Spleen (tissue), 11 donors: ENCODE measurements at regions not wholly inside any gene's neighbourhood (a gene's known extent, or its start where the extent isn't known, plus 50 kb on each side); places are given as distances from the start of the nearest gene placed in this dataset.

Experiments used
- DNase-seq: peaks from one replicate; pipeline ENCODE4 v3.0.0-alpha.2; 2020
- H3K27ac ChIP-seq, 8 donors: fragments of 200-600 bp; sonication (generic) in 7 of 8; 1 replicate in 4 of 8; 2 replicates in 4 of 8; pipeline versions ENCODE4 v1.5.0 to v1.8.0; 2016 to 2021; ENCODE audit warnings: inconsistent platforms in 4 of 8, mild to moderate bottlenecking in 4 of 8, moderate library complexity in 1 of 8
- H3K27me3 ChIP-seq, 7 donors: fragments of 200-600 bp; sonication (generic) in 6 of 7; replicated peaks in 1 of 7; 1 replicate in 4 of 7; 2 replicates in 3 of 7; pipeline versions ENCODE4 v1.5.0 to v1.8.0; 2016 to 2021; ENCODE audit warnings: inconsistent platforms in 3 of 7, mild to moderate bottlenecking in 1 of 7
- H3K36me3 ChIP-seq, 6 donors: fragments of 200-600 bp; sonication (generic) in 5 of 6; 1 replicate in 4 of 6; 2 replicates in 2 of 6; pipeline versions ENCODE4 v1.5.0 to v1.8.0; 2016 to 2021; ENCODE audit warnings: inconsistent platforms in 2 of 6
- H3K4me1 ChIP-seq, 6 donors: fragments of 200-600 bp; sonication (generic) in 5 of 6; 1 replicate in 3 of 6; 2 replicates in 3 of 6; pipeline versions ENCODE4 v1.5.0 to v1.8.0; 2016 to 2021; ENCODE audit warnings: inconsistent platforms in 3 of 6
- H3K4me3 ChIP-seq, 8 donors: fragments of 200-600 bp; sonication (generic) in 7 of 8; 1 replicate in 4 of 8; 2 replicates in 4 of 8; pipeline versions ENCODE4 v1.5.0 to v1.8.0; 2016 to 2021; ENCODE audit warnings: inconsistent platforms in 4 of 8, mild to moderate bottlenecking in 4 of 8, moderate library complexity in 2 of 8
- H3K9me3 ChIP-seq, 8 donors: fragments of 200-600 bp; sonication (generic) in 7 of 8; 1 replicate in 4 of 8; 2 replicates in 4 of 8; pipeline versions ENCODE4 v1.5.0 to v1.8.0; 2016 to 2021; ENCODE audit warnings: inconsistent platforms in 4 of 8
- CTCF ChIP-seq, 11 experiments: fragments of 200-600 bp in 7 of 11; fragments of 450-650 bp in 4 of 11; sonication (generic) in 4 of 11; IDR thresholded peaks in 8 of 11; conservative IDR thresholded peaks in 3 of 11; 1 replicate in 7 of 11; 2 replicates in 4 of 11; pipeline versions ENCODE4 v1.4.0 to v1.8.0; 2016 to 2021; ENCODE audit warnings: antibody characterized with exemption in 11 of 11, inconsistent platforms in 4 of 11, mild to moderate bottlenecking in 1 of 11
- POLR2A ChIP-seq, 3 donors: fragments of 450-650 bp; IDR thresholded peaks; one replicate each; pipeline ENCODE4 v1.5.1; 2017; ENCODE audit warnings: antibody characterized with exemption in 3 of 3, mild to moderate bottlenecking in 1 of 3
- POLR2AphosphoS5 ChIP-seq, 3 donors: sonication (generic); formaldehyde crosslinking; IDR thresholded peaks; one replicate each; pipeline ENCODE4 v1.5.1; 2017; ENCODE audit warnings: antibody characterized with exemption in 3 of 3
- WGBS, 5 donors: extraction: QIAGEN DNeasy Blood & Tissue Kit in 3 of 5; methylation state at CpG; one replicate each; pipeline versions ENCODE4 v1.1.5 to v1.1.7; 2013 to 2018; 5-methylcytosine and 5-hydroxymethylcytosine counted together
- intact Hi-C: fragments of 100-400 bp; cut with DNase I; formaldehyde crosslinking; loops from one replicate; pipeline ENCODE4 v1.15.0; 2023; ENCODE audit warnings: low total_unique reads
- donor health status: healthy with polysubstance abuse.
- donor health status: DM: no; HTN: no; CAD: no; lungs with moderate emphysema.
- donor health status: DM: no; HTN: no; CAD: no.
- donor health status: Bipolar disorder and iron deficiency.
- donor health status: healthy.
- donor health status: DM: no; HTN: no; CAD: no.
- donor health status: DM: yes; HTN: yes; CAD: no.

DNA sequence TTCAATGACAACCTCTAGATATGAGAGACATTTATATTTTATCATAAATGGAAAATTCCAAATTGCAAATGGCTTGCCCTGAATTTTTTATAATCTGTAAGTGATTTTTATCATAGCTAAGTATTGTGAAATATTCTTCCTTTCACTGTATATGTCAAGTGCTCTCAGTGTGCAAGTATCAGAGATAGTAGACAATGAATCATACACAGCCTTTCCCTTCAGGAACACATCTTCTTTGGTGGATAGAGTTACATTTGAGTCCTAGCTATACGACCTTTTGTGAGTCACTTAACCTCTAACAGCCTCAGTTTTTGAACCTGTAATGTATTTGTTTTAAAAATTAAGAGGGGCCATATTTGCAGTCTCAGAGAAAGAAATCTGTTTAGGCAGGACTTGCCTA, 350.7 kb upstream of the SEL1L start:
- no peaks in the 10 kb centered on the region for H3K4me1 ChIP-seq
- intact Hi-C loops: no loop called here
- WGBS, 5 donors: 38 to 54% (median 53%) methylated on average over 1 of the region's 1 CpG
- no peak for DNase-seq
- no peaks in the 10 kb centered on the region for H3K27me3 ChIP-seq
- no peaks in the 10 kb centered on the region for H3K36me3 ChIP-seq
- no peak overlapping the region for H3K27ac ChIP-seq
- TF ChIP-seq POLR2AphosphoS5 (IDR thresholded peaks at IDR 0.05) (no peak), POLR2A (IDR thresholded peaks at IDR 0.05) (no peak), CTCF (IDR thresholded peaks at IDR 0.05 in 8 of 11, conservative IDR thresholded peaks at IDR 0.05 in 3 of 11) (no peak)
- H3K9me3 ChIP-seq: peaks cover 0 to 10% (median 0%) of the 10 kb centered on the region in 8 donors
- no peak overlapping the region for H3K4me3 ChIP-seq

GRCh38 chr14:81886588-81886987, 352.9 kb upstream of the SEL1L start:
- Histone ChIP-seq H3K4me3 (no peak overlapping the region), H3K27ac (no peak overlapping the region), H3K27me3 (no peaks in the 10 kb centered on the region), H3K36me3 (no peaks in the 10 kb centered on the region), H3K4me1 (no peaks in the 10 kb centered on the region), H3K9me3 (peaks cover 0 to 10% (median 0%) of the 10 kb centered on the region in 8 donors)
- no peak for TF ChIP-seq POLR2AphosphoS5 (IDR thresholded peaks at IDR 0.05)
- no peak for TF ChIP-seq CTCF (IDR thresholded peaks at IDR 0.05 in 8 of 11, conservative IDR thresholded peaks at IDR 0.05 in 3 of 11)
- TF ChIP-seq POLR2A (IDR thresholded peaks at IDR 0.05): no peak
- 88 to 93% (median 91%) methylated on average over 2 of the region's 2 CpGs for WGBS, 5 donors
- no peak for DNase-seq
- intact Hi-C loops: no loop called here

DNA sequence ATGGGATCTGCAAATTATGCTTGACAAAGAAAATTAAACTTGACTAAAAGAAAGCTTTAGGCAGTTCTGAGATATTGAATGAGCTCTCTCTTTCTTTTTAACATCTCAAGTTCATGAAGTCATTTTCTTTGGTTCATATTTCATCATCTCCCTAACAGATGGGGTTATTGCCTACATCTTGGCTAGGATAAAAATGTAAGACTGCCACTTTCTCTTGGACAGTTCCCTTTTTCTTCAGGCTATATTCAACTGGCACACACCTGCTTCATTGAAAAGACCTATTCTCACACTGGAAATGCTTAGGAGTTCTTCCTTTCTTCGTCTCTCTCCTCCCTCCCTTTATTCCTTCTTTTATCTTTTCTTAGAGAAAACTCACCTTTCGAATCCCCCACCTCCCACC, 355.9 kb upstream of the SEL1L start:
- no peaks in the 10 kb centered on the region for H3K4me1 ChIP-seq
- intact Hi-C loops: no loop called here
- no peak for DNase-seq
- H3K9me3 ChIP-seq: peaks cover 0 to 10% (median 0%) of the 10 kb centered on the region in 8 donors
- H3K27ac ChIP-seq: no peak overlapping the region
- no peaks in the 10 kb centered on the region for H3K36me3 ChIP-seq
- TF ChIP-seq POLR2A (IDR thresholded peaks at IDR 0.05) (no peak), CTCF (IDR thresholded peaks at IDR 0.05 in 8 of 11, conservative IDR thresholded peaks at IDR 0.05 in 3 of 11) (no peak), POLR2AphosphoS5 (IDR thresholded peaks at IDR 0.05) (no peak)
- H3K27me3 ChIP-seq: no peaks in the 10 kb centered on the region
- WGBS, 5 donors: 49 to 73% (median 56%) methylated on average over 2 of the region's 2 CpGs
- H3K4me3 ChIP-seq: no peak overlapping the region

- TF ChIP-seq POLR2AphosphoS5 (IDR thresholded peaks at IDR 0.05) (no peak), POLR2A (IDR thresholded peaks at IDR 0.05) (no peak)
- H3K4me1 ChIP-seq: no peaks in the 10 kb centered on the region
- intact Hi-C loops: no loop called here
- 40 to 60% (median 56%) methylated on average over 1 of the region's 1 CpG for WGBS, 5 donors
- H3K36me3 ChIP-seq: no peaks in the 10 kb centered on the region
- DNase-seq: no peak
- no peak overlapping the region for H3K27ac ChIP-seq
- H3K4me3 ChIP-seq: no peak overlapping the region
- peaks cover 0 to 10% (median 0%) of the 10 kb centered on the region in 8 donors for H3K9me3 ChIP-seq
- H3K27me3 ChIP-seq: no peaks in the 10 kb centered on the region
Measured at GRCh38 chr14:81890020-81890419, 356.4 kb upstream of the SEL1L start.

GRCh38 chr14:81903477-81903876, 369.8 kb upstream of the SEL1L start:
- Histone ChIP-seq H3K27me3 (no peaks in the 10 kb centered on the region), H3K4me1 (no peaks in the 10 kb centered on the region), H3K9me3 (peaks cover 0 to 53% (median 45%) of the 10 kb centered on the region in 8 donors), H3K4me3 (no peak overlapping the region), H3K27ac (no peak overlapping the region), H3K36me3 (no peaks in the 10 kb centered on the region)
- TF ChIP-seq POLR2AphosphoS5 (IDR thresholded peaks at IDR 0.05) (no peak), POLR2A (IDR thresholded peaks at IDR 0.05) (no peak), CTCF (IDR thresholded peaks at IDR 0.05 in 8 of 11, conservative IDR thresholded peaks at IDR 0.05 in 3 of 11) (no peak)
- no peak for DNase-seq
- intact Hi-C loops: no loop called here
- WGBS, 5 donors: 73 to 95% (median 78%) methylated on average over 3 to 5 of the region's 5 CpGs
